ENCODE measurements at regions not wholly inside any gene's neighbourhood (a gene's known extent, or its start where the extent isn't known, plus 50 kb on each side); places are given as distances from the start of the nearest gene placed in this dataset.

- H3K4me3 ChIP-seq (ENCODE audit: low read length), result no peak overlapping the region
- no peak overlapping the region for H3K27ac ChIP-seq (ENCODE audit: low read depth, low read length)
- no peak for TF ChIP-seq CTCF (IDR thresholded peaks at IDR 0.05; ENCODE audit: low read depth, low read length, poor library complexity, severe bottlenecking)
- no peak for TF ChIP-seq EZH2phosphoT487 (IDR thresholded peaks at IDR 0.05; ENCODE audit: borderline replicate concordance, low read length)
- H3F3A ChIP-seq (ENCODE audit: control insufficient read depth, insufficient read depth), result no peaks in the 10 kb centered on the region
- no peaks in the 10 kb centered on the region for H3K9me3 ChIP-seq (ENCODE audit: control insufficient read depth, insufficient read depth, low read length)
- no peaks in the 10 kb centered on the region for H3K27me3 ChIP-seq (ENCODE audit: control insufficient read depth, low read length)
- no peaks in the 10 kb centered on the region for H3K79me2 ChIP-seq (ENCODE audit: control insufficient read depth, low read length)
- no peaks in the 10 kb centered on the region for H4K20me1 ChIP-seq (ENCODE audit: control insufficient read depth, insufficient read depth, low read depth, low read length)
- no peaks in the 10 kb centered on the region for H3K9me2 ChIP-seq (replicated peaks; ENCODE audit: control insufficient read depth, low read length)
- H3K4me2 ChIP-seq (ENCODE audit: low read length), result no peak overlapping the region
- H3K4me1 ChIP-seq (ENCODE audit: control insufficient read depth, low read length), result no peaks in the 10 kb centered on the region
- H3K36me3 ChIP-seq (ENCODE audit: control insufficient read depth, low read length), result no peaks in the 10 kb centered on the region
Measured at GRCh38 chr3:146991907-146992306, 386.8 kb upstream of the PLSCR5 start.

GRCh38 chr3:146975476-146975875 lies 370.3 kb upstream of the PLSCR5 start:
- no peak overlapping the region for H3K27ac ChIP-seq (ENCODE audit: low read depth, low read length)
- TF ChIP-seq CTCF (IDR thresholded peaks at IDR 0.05; ENCODE audit: low read depth, low read length, poor library complexity, severe bottlenecking) (no peak), EZH2phosphoT487 (IDR thresholded peaks at IDR 0.05; ENCODE audit: borderline replicate concordance, low read length) (no peak)
- H3K27me3 ChIP-seq (ENCODE audit: control insufficient read depth, low read length), result no peaks in the 10 kb centered on the region
- no peaks in the 10 kb centered on the region for H3K79me2 ChIP-seq (ENCODE audit: control insufficient read depth, low read length)
- H3K4me1 ChIP-seq (ENCODE audit: control insufficient read depth, low read length), result no peaks in the 10 kb centered on the region
- no peaks in the 10 kb centered on the region for H3K9me2 ChIP-seq (replicated peaks; ENCODE audit: control insufficient read depth, low read length)
- no peak overlapping the region for H3K4me2 ChIP-seq (ENCODE audit: low read length)
- no peaks in the 10 kb centered on the region for H3F3A ChIP-seq (ENCODE audit: control insufficient read depth, insufficient read depth)
- H4K20me1 ChIP-seq (ENCODE audit: control insufficient read depth, insufficient read depth, low read depth, low read length), result no peaks in the 10 kb centered on the region
- no peaks in the 10 kb centered on the region for H3K36me3 ChIP-seq (ENCODE audit: control insufficient read depth, low read length)
- H3K9me3 ChIP-seq (ENCODE audit: control insufficient read depth, insufficient read depth, low read length), result no peaks in the 10 kb centered on the region
- no peak overlapping the region for H3K4me3 ChIP-seq (ENCODE audit: low read length)

- no peaks in the 10 kb centered on the region for H3K36me3 ChIP-seq (ENCODE audit: control insufficient read depth, low read length)
- no peaks in the 10 kb centered on the region for H3K79me2 ChIP-seq (ENCODE audit: control insufficient read depth, low read length)
- H3K27ac ChIP-seq (ENCODE audit: low read depth, low read length), result no peak overlapping the region
- no peak overlapping the region for H3K4me3 ChIP-seq (ENCODE audit: low read length)
- no peak overlapping the region for H3K4me2 ChIP-seq (ENCODE audit: low read length)
- no peaks in the 10 kb centered on the region for H3F3A ChIP-seq (ENCODE audit: control insufficient read depth, insufficient read depth)
- TF ChIP-seq CTCF (IDR thresholded peaks at IDR 0.05; ENCODE audit: low read depth, low read length, poor library complexity, severe bottlenecking), result no peak
- TF ChIP-seq EZH2phosphoT487 (IDR thresholded peaks at IDR 0.05; ENCODE audit: borderline replicate concordance, low read length), result no peak
- H3K9me2 ChIP-seq (replicated peaks; ENCODE audit: control insufficient read depth, low read length), result no peaks in the 10 kb centered on the region
- H3K27me3 ChIP-seq (ENCODE audit: control insufficient read depth, low read length), result no peaks in the 10 kb centered on the region
- no peaks in the 10 kb centered on the region for H4K20me1 ChIP-seq (ENCODE audit: control insufficient read depth, insufficient read depth, low read depth, low read length)
- H3K9me3 ChIP-seq (ENCODE audit: control insufficient read depth, insufficient read depth, low read length), result no peaks in the 10 kb centered on the region
- no peaks in the 10 kb centered on the region for H3K4me1 ChIP-seq (ENCODE audit: control insufficient read depth, low read length)
Measured at GRCh38 chr3:146975032-146975431, 369.9 kb upstream of the PLSCR5 start.

GRCh38 chr3:146974001-146974400 lies 368.9 kb upstream of the PLSCR5 start:
- H4K20me1 ChIP-seq (ENCODE audit: control insufficient read depth, insufficient read depth, low read depth, low read length), result no peaks in the 10 kb centered on the region
- H3K79me2 ChIP-seq (ENCODE audit: control insufficient read depth, low read length), result no peaks in the 10 kb centered on the region
- no peak overlapping the region for H3K4me2 ChIP-seq (ENCODE audit: low read length)
- H3K9me2 ChIP-seq (replicated peaks; ENCODE audit: control insufficient read depth, low read length), result no peaks in the 10 kb centered on the region
- TF ChIP-seq EZH2phosphoT487 (IDR thresholded peaks at IDR 0.05; ENCODE audit: borderline replicate concordance, low read length) (no peak), CTCF (IDR thresholded peaks at IDR 0.05; ENCODE audit: low read depth, low read length, poor library complexity, severe bottlenecking) (no peak)
- H3K9me3 ChIP-seq (ENCODE audit: control insufficient read depth, insufficient read depth, low read length), result no peaks in the 10 kb centered on the region
- H3K36me3 ChIP-seq (ENCODE audit: control insufficient read depth, low read length), result no peaks in the 10 kb centered on the region
- H3F3A ChIP-seq (ENCODE audit: control insufficient read depth, insufficient read depth), result no peaks in the 10 kb centered on the region
- no peak overlapping the region for H3K4me3 ChIP-seq (ENCODE audit: low read length)
- H3K27me3 ChIP-seq (ENCODE audit: control insufficient read depth, low read length), result no peaks in the 10 kb centered on the region
- H3K4me1 ChIP-seq (ENCODE audit: control insufficient read depth, low read length), result no peaks in the 10 kb centered on the region
- no peak overlapping the region for H3K27ac ChIP-seq (ENCODE audit: low read depth, low read length)

All from DOHH2 (cell line).